ENCODE measurements at regions not wholly inside any gene's neighbourhood (a gene's known extent, or its start where the extent isn't known, plus 50 kb on each side); places are given as distances from the start of the nearest gene placed in this dataset.

DNA sequence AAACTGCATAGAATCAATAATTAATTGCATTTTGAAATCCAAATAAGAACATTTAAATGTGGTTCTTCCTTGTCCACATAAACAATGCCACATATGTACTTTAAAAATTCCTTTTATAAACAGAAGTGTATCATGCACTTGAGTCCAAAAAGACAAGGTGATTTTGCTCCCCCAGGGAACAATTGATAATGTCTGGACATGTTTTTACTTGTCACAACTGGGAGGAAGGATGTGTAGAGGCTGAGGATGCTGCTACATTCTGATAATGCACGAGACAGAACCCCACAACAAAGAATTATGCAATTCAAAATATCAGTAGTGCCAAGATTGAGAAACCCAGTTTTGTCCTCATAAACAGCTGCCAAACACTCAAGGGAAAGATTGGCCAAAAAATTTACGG is 181.1 kb upstream of the ISL1 start:
- no peak for TF ChIP-seq CTCF (IDR thresholded peaks at IDR 0.05; ENCODE audit: borderline replicate concordance, control extremely low read depth, extremely low read depth, insufficient read depth, missing control alignments)
- in situ Hi-C loops (cut with MboI; ENCODE audit: low sequenced_read_pairs, unreplicated experiment): no loop called here
- no peak for DNase-seq (ENCODE audit: low spot score)

DNA sequence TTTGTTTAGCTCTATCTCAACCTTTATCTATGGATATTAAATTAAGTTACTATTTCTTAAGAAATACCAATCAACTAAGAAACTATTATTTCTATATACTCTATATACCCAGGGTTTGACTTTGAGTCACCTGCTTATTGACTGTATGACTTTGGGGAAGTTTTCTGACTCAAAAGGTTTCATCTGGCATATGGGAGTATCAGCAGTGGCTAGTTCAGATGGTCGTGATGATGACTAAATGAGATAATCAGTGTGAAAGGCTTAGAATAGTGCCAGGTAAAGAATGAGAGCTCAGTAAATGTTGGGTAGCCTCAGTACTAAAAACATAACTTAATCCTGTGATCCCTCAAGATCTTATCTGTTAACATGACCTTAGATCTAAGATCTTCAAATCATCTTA is 179.7 kb upstream of the ISL1 start:
- in situ Hi-C loops (cut with MboI; ENCODE audit: low sequenced_read_pairs, unreplicated experiment): no loop called here
- no peak for TF ChIP-seq CTCF (IDR thresholded peaks at IDR 0.05; ENCODE audit: borderline replicate concordance, control extremely low read depth, extremely low read depth, insufficient read depth, missing control alignments)
- DNase-seq (ENCODE audit: low spot score): no peak

DNA sequence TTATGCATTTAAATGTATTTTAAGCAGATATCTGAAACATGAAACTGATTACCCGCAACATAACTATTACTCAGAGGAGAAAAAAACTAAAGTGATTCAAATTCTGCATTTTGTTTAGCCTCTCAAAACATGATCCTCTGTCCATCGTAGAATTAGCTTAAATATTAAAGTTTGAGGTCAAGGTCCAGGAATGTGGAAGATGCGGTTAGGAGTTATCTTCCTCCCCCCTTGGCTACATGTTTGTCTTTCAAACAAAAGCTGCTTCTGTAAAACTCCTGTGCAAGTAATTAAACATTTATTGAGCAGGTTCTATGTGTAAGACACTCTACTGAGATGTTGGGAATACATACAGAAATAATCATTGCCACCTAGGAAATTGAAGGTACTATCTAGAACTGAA is 175.0 kb upstream of the ISL1 start:
- in situ Hi-C loops (cut with MboI; ENCODE audit: low sequenced_read_pairs, unreplicated experiment): no loop called here
- no peak for DNase-seq (ENCODE audit: low spot score)
- no peak for TF ChIP-seq CTCF (IDR thresholded peaks at IDR 0.05; ENCODE audit: borderline replicate concordance, control extremely low read depth, extremely low read depth, insufficient read depth, missing control alignments)

DNA sequence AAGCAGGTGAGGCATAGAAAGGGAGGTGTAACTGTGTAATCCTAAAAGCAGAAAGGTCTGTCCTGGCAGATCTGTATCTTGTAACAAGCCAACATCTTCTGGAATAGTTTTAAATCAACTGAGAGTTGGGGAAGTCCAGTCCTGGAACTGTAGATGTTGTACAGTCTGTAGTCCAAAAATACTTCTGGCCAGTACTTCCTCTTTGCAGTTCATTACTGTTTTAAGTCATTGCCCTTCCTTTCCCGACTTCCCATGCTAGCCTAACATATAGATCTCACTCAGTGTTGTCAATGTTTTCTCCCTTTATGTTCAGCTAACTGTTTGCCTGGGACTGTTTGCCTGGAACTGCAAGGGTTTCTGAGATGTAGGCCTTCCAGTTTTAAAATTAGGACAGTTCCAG is 168.5 kb upstream of the ISL1 start:
- DNase-seq (ENCODE audit: low spot score): no peak
- no peak for TF ChIP-seq CTCF (IDR thresholded peaks at IDR 0.05; ENCODE audit: borderline replicate concordance, control extremely low read depth, extremely low read depth, insufficient read depth, missing control alignments)

GRCh38 chr5:51225789-51226742 is 157.2 kb upstream of the ISL1 start:
- in situ Hi-C loops (cut with MboI; ENCODE audit: low sequenced_read_pairs, unreplicated experiment): no loop called here
- no peak for DNase-seq (ENCODE audit: low spot score)

More for the DNA sequence above, 168.5 kb upstream of the ISL1 start:
- in situ Hi-C loops (cut with MboI; ENCODE audit: low sequenced_read_pairs, unreplicated experiment): no loop called here

GRCh38 chr5:51227963-51228470 is 155.2 kb upstream of the ISL1 start:
- no peak for TF ChIP-seq CTCF (IDR thresholded peaks at IDR 0.05; ENCODE audit: borderline replicate concordance, control extremely low read depth, extremely low read depth, insufficient read depth, missing control alignments)
- no peak for DNase-seq (ENCODE audit: low spot score)
- in situ Hi-C loops (cut with MboI; ENCODE audit: low sequenced_read_pairs, unreplicated experiment): no loop called here

More at GRCh38 chr5:51225789-51226742, 157.2 kb upstream of the ISL1 start:
- TF ChIP-seq CTCF (IDR thresholded peaks at IDR 0.05; ENCODE audit: borderline replicate concordance, control extremely low read depth, extremely low read depth, insufficient read depth, missing control alignments): no peak
